Stimulated activated effector memory CD8-positive, alpha-beta T cell treated with anti-CD3 and anti-CD28 coated beads, Interleukin-12 subunit alpha, Interleukin-12 subunit beta, amount 100 ng/mL, for 72 hours (primary cell): ENCODE measurements at regions not wholly inside any gene's neighbourhood (a gene's known extent, or its start where the extent isn't known, plus 50 kb on each side); places are given as distances from the start of the nearest gene placed in this dataset.
"Not testable (repeated sequence)": the region's sequence is repeated elsewhere in the genome, so short reads cannot be mapped to it uniquely, and the experiment has no call there.

Experiments used
- ATAC-seq: fragments of 150-1000 bp; cut with Tn5 transposase; 2 replicates; pipeline ENCODE4 v1.10.0; 2021
- DNase-seq, 2 donors: peaks; one replicate each; pipeline ENCODE4 v3.0.0; 2021 to 2022; ENCODE audit warnings: low spot score in 2 of 2
- H3K27ac Mint-ChIP-seq: one replicate; pipeline ENCODE4 v1.8.0; 2022; ENCODE audit warnings: mild to moderate bottlenecking, mixed read lengths
- H3K36me3 Mint-ChIP-seq: one replicate; pipeline ENCODE4 v1.8.0; 2022; ENCODE audit warnings: mild to moderate bottlenecking, mixed read lengths
- H3K4me1 Mint-ChIP-seq: one replicate; pipeline ENCODE4 v1.8.0; 2022; ENCODE audit warnings: mixed read lengths
- H3K4me3 Mint-ChIP-seq: one replicate; pipeline ENCODE4 v1.8.0; 2022; ENCODE audit warnings: mild to moderate bottlenecking, mixed read lengths
- H3K9me3 Mint-ChIP-seq: one replicate; pipeline ENCODE4 v1.8.0; 2022; ENCODE audit warnings: mixed read lengths

GRCh38 chr9:1878811-1879210 is 136.3 kb upstream of the SMARCA2 start:
- DNase-seq (no peak), ATAC-seq (no peak)
- peaks cover 28% of the 10 kb centered on the region for H3K4me1 Mint-ChIP-seq
- H3K9me3 Mint-ChIP-seq = no peaks in the 10 kb centered on the region
- no peak overlapping the region for H3K27ac Mint-ChIP-seq
- H3K4me3 Mint-ChIP-seq = no peak overlapping the region
- H3K36me3 Mint-ChIP-seq = no peaks in the 10 kb centered on the region

- DNase-seq = no peak
- peak; percentile 86 for ATAC-seq
- Mint-ChIP-seq H3K4me1 (peaks cover 28% of the 10 kb centered on the region), H3K36me3 (no peaks in the 10 kb centered on the region), H3K9me3 (no peaks in the 10 kb centered on the region), H3K4me3 (no peak overlapping the region), H3K27ac (no peak overlapping the region)
These were observed 135.6 kb upstream of the SMARCA2 start for GRCh38 chr9:1879501-1879900.

GRCh38 chr9:1880038-1880565 is 135.0 kb upstream of the SMARCA2 start:
- peaks cover 26% of the 10 kb centered on the region for H3K4me1 Mint-ChIP-seq
- no peak overlapping the region for H3K27ac Mint-ChIP-seq
- DNase-seq (peak in 1 of 2 donors; percentile 54), ATAC-seq (peak; percentile 43)
- H3K36me3 Mint-ChIP-seq = no peaks in the 10 kb centered on the region
- H3K4me3 Mint-ChIP-seq = no peak overlapping the region
- no peaks in the 10 kb centered on the region for H3K9me3 Mint-ChIP-seq

- no peak overlapping the region for H3K27ac Mint-ChIP-seq
- H3K9me3 Mint-ChIP-seq = no peaks in the 10 kb centered on the region
- H3K36me3 Mint-ChIP-seq = no peaks in the 10 kb centered on the region
- H3K4me1 Mint-ChIP-seq = peaks cover 9% of the 10 kb centered on the region
- no peak overlapping the region for H3K4me3 Mint-ChIP-seq
- DNase-seq (no peak), ATAC-seq (no peak)
These were observed 133.3 kb upstream of the SMARCA2 start for GRCh38 chr9:1881708-1882295.

- H3K36me3 Mint-ChIP-seq = no peaks in the 10 kb centered on the region
- H3K4me1 Mint-ChIP-seq = no peaks in the 10 kb centered on the region
- H3K27ac Mint-ChIP-seq = no peak overlapping the region
- no peaks in the 10 kb centered on the region for H3K9me3 Mint-ChIP-seq
- ATAC-seq = no peak
- DNase-seq = no peak
- no peak overlapping the region for H3K4me3 Mint-ChIP-seq
These were observed 132.3 kb upstream of the SMARCA2 start for GRCh38 chr9:1882711-1883403.

- Mint-ChIP-seq H3K36me3 (no peaks in the 10 kb centered on the region), H3K9me3 (no peaks in the 10 kb centered on the region), H3K4me1 (no peaks in the 10 kb centered on the region), H3K27ac (no peak overlapping the region), H3K4me3 (no peak overlapping the region)
- ATAC-seq = no peak
- DNase-seq = no peak
These were observed 124.9 kb upstream of the SMARCA2 start for GRCh38 chr9:1890201-1890600.

- no peak overlapping the region for H3K4me3 Mint-ChIP-seq
- no peaks in the 10 kb centered on the region for H3K36me3 Mint-ChIP-seq
- DNase-seq = no peak
- H3K9me3 Mint-ChIP-seq = no peaks in the 10 kb centered on the region
- no peaks in the 10 kb centered on the region for H3K4me1 Mint-ChIP-seq
- H3K27ac Mint-ChIP-seq = no peak overlapping the region
- no peak for ATAC-seq
These were observed 124.3 kb upstream of the SMARCA2 start for GRCh38 chr9:1890816-1891215.

- H3K4me3 Mint-ChIP-seq, ATAC-seq, H3K27ac Mint-ChIP-seq, H3K4me1 Mint-ChIP-seq, DNase-seq, H3K36me3 Mint-ChIP-seq: not testable (repeated sequence)
- H3K9me3 Mint-ChIP-seq = peaks cover 17% of the 10 kb centered on the region
These were observed 112.0 kb upstream of the SMARCA2 start for GRCh38 chr9:1903080-1903704.

- no peaks in the 10 kb centered on the region for H3K4me1 Mint-ChIP-seq
- ATAC-seq (no peak), DNase-seq (no peak)
- H3K36me3 Mint-ChIP-seq = no peaks in the 10 kb centered on the region
- no peak overlapping the region for H3K27ac Mint-ChIP-seq
- H3K4me3 Mint-ChIP-seq = no peak overlapping the region
- peaks cover 14% of the 10 kb centered on the region for H3K9me3 Mint-ChIP-seq
These were observed 107.7 kb upstream of the SMARCA2 start for GRCh38 chr9:1907465-1907864.

- ATAC-seq (no peak), DNase-seq (no peak)
- no peak overlapping the region for H3K27ac Mint-ChIP-seq
- no peak overlapping the region for H3K4me3 Mint-ChIP-seq
- no peaks in the 10 kb centered on the region for H3K4me1 Mint-ChIP-seq
- no peaks in the 10 kb centered on the region for H3K36me3 Mint-ChIP-seq
- H3K9me3 Mint-ChIP-seq = peaks cover 3% of the 10 kb centered on the region
These were observed 105.8 kb upstream of the SMARCA2 start for GRCh38 chr9:1909322-1909721.

GRCh38 chr9:1910269-1910811 is 104.8 kb upstream of the SMARCA2 start:
- no peaks in the 10 kb centered on the region for H3K36me3 Mint-ChIP-seq
- no peaks in the 10 kb centered on the region for H3K4me1 Mint-ChIP-seq
- H3K27ac Mint-ChIP-seq = no peak overlapping the region
- H3K9me3 Mint-ChIP-seq = peaks cover 3% of the 10 kb centered on the region
- ATAC-seq (no peak), DNase-seq (no peak)
- H3K4me3 Mint-ChIP-seq = no peak overlapping the region

GRCh38 chr9:1913631-1914330 is 101.4 kb upstream of the SMARCA2 start:
- H3K27ac Mint-ChIP-seq = no peak overlapping the region
- H3K4me3 Mint-ChIP-seq = no peak overlapping the region
- ATAC-seq (no peak), DNase-seq (no peak)
- H3K9me3 Mint-ChIP-seq = peaks cover 3% of the 10 kb centered on the region
- no peaks in the 10 kb centered on the region for H3K36me3 Mint-ChIP-seq
- no peaks in the 10 kb centered on the region for H3K4me1 Mint-ChIP-seq

- DNase-seq = no peak
- no peak for ATAC-seq
- no peaks in the 10 kb centered on the region for H3K4me1 Mint-ChIP-seq
- H3K36me3 Mint-ChIP-seq = no peaks in the 10 kb centered on the region
- H3K9me3 Mint-ChIP-seq = peaks cover 3% of the 10 kb centered on the region
- H3K27ac Mint-ChIP-seq = no peak overlapping the region
- no peak overlapping the region for H3K4me3 Mint-ChIP-seq
These were observed 99.1 kb upstream of the SMARCA2 start for GRCh38 chr9:1916095-1916494.

- H3K4me1 Mint-ChIP-seq = no peaks in the 10 kb centered on the region
- no peak overlapping the region for H3K4me3 Mint-ChIP-seq
- ATAC-seq = no peak
- peaks cover 1% of the 10 kb centered on the region for H3K9me3 Mint-ChIP-seq
- H3K36me3 Mint-ChIP-seq = no peaks in the 10 kb centered on the region
- H3K27ac Mint-ChIP-seq = no peak overlapping the region
- DNase-seq = no peak
These were observed 98.5 kb upstream of the SMARCA2 start for GRCh38 chr9:1916655-1917054.

GRCh38 chr9:1917396-1917935 is 97.7 kb upstream of the SMARCA2 start:
- no peak for ATAC-seq
- Mint-ChIP-seq H3K4me3 (no peak overlapping the region), H3K36me3 (no peaks in the 10 kb centered on the region), H3K27ac (no peak overlapping the region), H3K9me3 (no peaks in the 10 kb centered on the region), H3K4me1 (no peaks in the 10 kb centered on the region)
- no peak for DNase-seq
